Panc1 (cell line): ENCODE measurements at regions not wholly inside any gene's neighbourhood (a gene's known extent, or its start where the extent isn't known, plus 50 kb on each side); places are given as distances from the start of the nearest gene placed in this dataset.

Source experiments
- ATAC-seq: fragments of 200-7000 bp; cut with Tn5 transposase; 2 replicates; pipeline ENCODE4 v1.9.1; 2020; ENCODE audit warnings: mild to moderate bottlenecking, moderate library complexity
- BruUV-seq: library from RNA; stranded (reverse); fragments of 400-500 nt; replicated peaks from 2 replicates; lab custom pipeline; 2021; lab: Mats Ljungman, UMichigan
- CTCF ChIA-PET: fragments of 300-600 bp; sonication (Branson Sonifier 250); formaldehyde crosslinking; loops from one replicate; lab custom pipeline; 2022; ENCODE audit warnings: antibody characterized with exemption; lab: Charles Lee
- POLR2A ChIA-PET: fragments of 300-600 bp; sonication (Branson Sonifier 250); formaldehyde crosslinking; loops from one replicate; lab custom pipeline; 2022; ENCODE audit warnings: antibody characterized with exemption; lab: Charles Lee
- DNase-seq: peaks from one replicate; pipeline ENCODE4 v3.0.0-alpha.2; 2010; ENCODE audit warnings: low read depth, low spot score
- H3K27ac ChIP-seq: 2 replicates; pipeline ENCODE4 v1.5.1; 2011; ENCODE audit warnings: mild to moderate bottlenecking, low read length, inconsistent platforms
- H3K27me3 ChIP-seq: fragments of 200-500 bp; sonication (Bioruptor generic); 2 replicates; pipeline ENCODE4 v1.6.0; 2014; ENCODE audit warnings: low read length, inconsistent platforms; ENCODE audit not compliant: control insufficient read depth, insufficient read depth
- H3K36me3 ChIP-seq: fragments of 200-500 bp; sonication (Bioruptor generic); 2 replicates; pipeline ENCODE4 v1.5.1; 2014; ENCODE audit warnings: inconsistent platforms, mild to moderate bottlenecking, low read length, moderate library complexity; ENCODE audit not compliant: control insufficient read depth, insufficient read depth
- H3K4me1 ChIP-seq: 2 replicates; pipeline ENCODE4 v1.5.1; 2011; ENCODE audit warnings: inconsistent platforms, mild to moderate bottlenecking, low read length, moderate library complexity; ENCODE audit not compliant: control insufficient read depth, insufficient read depth
- H3K4me3 ChIP-seq, 2 experiments: 2 replicates each; pipeline ENCODE4 v1.5.1; 2011 to 2012; ENCODE audit warnings: low read depth in 2 of 2, low read length in 2 of 2, mild to moderate bottlenecking in 2 of 2, inconsistent platforms in 1 of 2, moderate library complexity in 1 of 2
- H3K9me3 ChIP-seq: fragments of 200-500 bp; sonication (Bioruptor generic); 2 replicates; pipeline ENCODE4 v1.5.1; 2014; ENCODE audit warnings: low read depth, mild to moderate bottlenecking, inconsistent platforms, low read length, moderate library complexity; ENCODE audit not compliant: control insufficient read depth, insufficient read depth
- CTCF ChIP-seq: fragments of 450-650 bp; IDR thresholded peaks from 2 replicates; pipeline ENCODE4 v1.5.1; 2017; ENCODE audit warnings: mild to moderate bottlenecking
- POLR2AphosphoS5 ChIP-seq: IDR thresholded peaks from 2 replicates; pipeline ENCODE4 v1.6.1; 2012; ENCODE audit warnings: mild to moderate bottlenecking, low read depth, low read length, moderate library complexity
- SIN3A ChIP-seq: IDR thresholded peaks from 2 replicates; pipeline ENCODE4 v1.6.1; 2012; ENCODE audit warnings: low read depth, mild to moderate bottlenecking, low read length, moderate library complexity, borderline replicate concordance; ENCODE audit not compliant: insufficient read depth
- TCF7L2 ChIP-seq: IDR thresholded peaks from 2 replicates; pipeline ENCODE4 v1.6.1; 2011; ENCODE audit warnings: mild to moderate bottlenecking, low read depth, low read length, inconsistent platforms
- in situ Hi-C: cut with HindIII; loops from 2 replicates; pipeline ENCODE4 v1.10.0; 2016; ENCODE audit warnings: low sequenced_read_pairs, low pct_unique_long_range_greater_than_20kb
- intact Hi-C: fragments of 100-400 bp; cut with micrococcal nuclease; formaldehyde crosslinking; loops from one replicate; pipeline ENCODE4 v1.10.0; 2022; ENCODE audit not compliant: unreplicated experiment
- TF ChIP-seq, protein P1 (sequence below), 2 experiments: IDR thresholded peaks; 2 replicates each; pipeline ENCODE4 v1.6.1; 2011 to 2012; ENCODE audit warnings: low read depth in 2 of 2, control low read depth in 1 of 2, low read length in 1 of 2, mild to moderate bottlenecking in 1 of 2, moderate library complexity in 1 of 2; ENCODE audit not compliant: insufficient read depth in 1 of 2

GRCh38 chr9:82201196-82201595 is 212.6 kb downstream of the SPATA31D1 start:
- Histone ChIP-seq H3K27me3 (no peaks in the 10 kb centered on the region), H3K27ac (no peak overlapping the region), H3K36me3 (no peaks in the 10 kb centered on the region), H3K9me3 (no peaks in the 10 kb centered on the region), H3K4me1 (no peaks in the 10 kb centered on the region), H3K4me3 (no peak overlapping the region)
- DNase-seq (no peak), ATAC-seq (no peak)
- ChIA-PET POLR2A (no interaction called here), CTCF (no interaction called here)
- in situ Hi-C loops (no loop called here), intact Hi-C loops (no loop called here)
- TF ChIP-seq SIN3A (no peak), CTCF (no peak), TCF7L2 (no peak), POLR2AphosphoS5 (no peak)
- TF ChIP-seq, protein P1, sequence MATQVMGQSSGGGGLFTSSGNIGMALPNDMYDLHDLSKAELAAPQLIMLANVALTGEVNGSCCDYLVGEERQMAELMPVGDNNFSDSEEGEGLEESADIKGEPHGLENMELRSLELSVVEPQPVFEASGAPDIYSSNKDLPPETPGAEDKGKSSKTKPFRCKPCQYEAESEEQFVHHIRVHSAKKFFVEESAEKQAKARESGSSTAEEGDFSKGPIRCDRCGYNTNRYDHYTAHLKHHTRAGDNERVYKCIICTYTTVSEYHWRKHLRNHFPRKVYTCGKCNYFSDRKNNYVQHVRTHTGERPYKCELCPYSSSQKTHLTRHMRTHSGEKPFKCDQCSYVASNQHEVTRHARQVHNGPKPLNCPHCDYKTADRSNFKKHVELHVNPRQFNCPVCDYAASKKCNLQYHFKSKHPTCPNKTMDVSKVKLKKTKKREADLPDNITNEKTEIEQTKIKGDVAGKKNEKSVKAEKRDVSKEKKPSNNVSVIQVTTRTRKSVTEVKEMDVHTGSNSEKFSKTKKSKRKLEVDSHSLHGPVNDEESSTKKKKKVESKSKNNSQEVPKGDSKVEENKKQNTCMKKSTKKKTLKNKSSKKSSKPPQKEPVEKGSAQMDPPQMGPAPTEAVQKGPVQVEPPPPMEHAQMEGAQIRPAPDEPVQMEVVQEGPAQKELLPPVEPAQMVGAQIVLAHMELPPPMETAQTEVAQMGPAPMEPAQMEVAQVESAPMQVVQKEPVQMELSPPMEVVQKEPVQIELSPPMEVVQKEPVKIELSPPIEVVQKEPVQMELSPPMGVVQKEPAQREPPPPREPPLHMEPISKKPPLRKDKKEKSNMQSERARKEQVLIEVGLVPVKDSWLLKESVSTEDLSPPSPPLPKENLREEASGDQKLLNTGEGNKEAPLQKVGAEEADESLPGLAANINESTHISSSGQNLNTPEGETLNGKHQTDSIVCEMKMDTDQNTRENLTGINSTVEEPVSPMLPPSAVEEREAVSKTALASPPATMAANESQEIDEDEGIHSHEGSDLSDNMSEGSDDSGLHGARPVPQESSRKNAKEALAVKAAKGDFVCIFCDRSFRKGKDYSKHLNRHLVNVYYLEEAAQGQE (IDR thresholded peaks at IDR 0.05; ENCODE audit: insufficient read depth in 1 of 2, low read depth in 2 of 2, low read length in 1 of 2), result no peak
- no TSS peak for BruUV-seq

- ATAC-seq (no peak), DNase-seq (no peak)
- no peaks in the 10 kb centered on the region for H3K4me1 ChIP-seq
- H3K27me3 ChIP-seq, result no peaks in the 10 kb centered on the region
- intact Hi-C loops, result no loop called here
- BruUV-seq, result no TSS peak
- TF ChIP-seq TCF7L2, result no peak
- ChIA-PET CTCF (no interaction called here), POLR2A (no interaction called here)
- H3K36me3 ChIP-seq, result no peaks in the 10 kb centered on the region
- H3K9me3 ChIP-seq, result no peaks in the 10 kb centered on the region
- H3K27ac ChIP-seq, result no peak overlapping the region
- no peak overlapping the region for H3K4me3 ChIP-seq
- in situ Hi-C loops, result no loop called here
These were observed 214.2 kb downstream of the SPATA31D1 start for GRCh38 chr9:82202808-82203207.

DNA sequence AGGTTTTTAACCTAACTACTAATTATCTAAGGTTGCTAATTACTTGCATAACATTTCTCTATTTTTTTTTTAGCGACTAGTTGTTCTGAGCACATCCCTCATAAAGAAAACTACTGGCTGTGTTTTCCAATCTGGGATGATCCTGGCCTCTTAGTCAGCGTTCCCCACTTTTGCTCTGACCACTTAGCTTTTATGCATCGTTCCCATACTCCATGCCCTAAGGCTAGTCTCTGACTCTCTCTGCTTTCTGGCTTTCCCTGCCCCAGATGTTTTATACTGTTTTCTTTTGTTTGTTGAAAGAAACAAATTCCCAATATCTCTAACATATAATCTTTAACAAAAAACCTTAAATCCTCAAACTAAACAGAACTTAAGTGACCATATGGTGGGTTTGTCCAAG is 217.9 kb downstream of the SPATA31D1 start:
- no peak overlapping the region for H3K27ac ChIP-seq
- H3K9me3 ChIP-seq, result no peaks in the 10 kb centered on the region
- H3K4me3 ChIP-seq, result no peak overlapping the region
- TF ChIP-seq CTCF (no peak), TCF7L2 (no peak), SIN3A (no peak), POLR2AphosphoS5 (no peak)
- TF ChIP-seq, protein P1 (IDR thresholded peaks at IDR 0.05; ENCODE audit: insufficient read depth in 1 of 2, low read depth in 2 of 2, low read length in 1 of 2), result no peak
- no peaks in the 10 kb centered on the region for H3K27me3 ChIP-seq
- no peak for ATAC-seq
- BruUV-seq, result no TSS peak
- no peaks in the 10 kb centered on the region for H3K4me1 ChIP-seq
- no peak for DNase-seq
- in situ Hi-C loops, result no loop called here
- no peaks in the 10 kb centered on the region for H3K36me3 ChIP-seq
- POLR2A ChIA-PET, result no interaction called here
- CTCF ChIA-PET, result no interaction called here
- intact Hi-C loops, result no loop called here
